ENCODE measurements at regions not wholly inside any gene's neighbourhood (a gene's known extent, or its start where the extent isn't known, plus 50 kb on each side); places are given as distances from the start of the nearest gene placed in this dataset.

- peaks cover 19% of the 10 kb centered on the region for H3K4me1 ChIP-seq (ENCODE audit: insufficient read depth, low read length)
- peak overlapping the region; percentile 52 for H3K27ac ChIP-seq (ENCODE audit: low read depth, low read length)
- TF ChIP-seq, protein P1, sequence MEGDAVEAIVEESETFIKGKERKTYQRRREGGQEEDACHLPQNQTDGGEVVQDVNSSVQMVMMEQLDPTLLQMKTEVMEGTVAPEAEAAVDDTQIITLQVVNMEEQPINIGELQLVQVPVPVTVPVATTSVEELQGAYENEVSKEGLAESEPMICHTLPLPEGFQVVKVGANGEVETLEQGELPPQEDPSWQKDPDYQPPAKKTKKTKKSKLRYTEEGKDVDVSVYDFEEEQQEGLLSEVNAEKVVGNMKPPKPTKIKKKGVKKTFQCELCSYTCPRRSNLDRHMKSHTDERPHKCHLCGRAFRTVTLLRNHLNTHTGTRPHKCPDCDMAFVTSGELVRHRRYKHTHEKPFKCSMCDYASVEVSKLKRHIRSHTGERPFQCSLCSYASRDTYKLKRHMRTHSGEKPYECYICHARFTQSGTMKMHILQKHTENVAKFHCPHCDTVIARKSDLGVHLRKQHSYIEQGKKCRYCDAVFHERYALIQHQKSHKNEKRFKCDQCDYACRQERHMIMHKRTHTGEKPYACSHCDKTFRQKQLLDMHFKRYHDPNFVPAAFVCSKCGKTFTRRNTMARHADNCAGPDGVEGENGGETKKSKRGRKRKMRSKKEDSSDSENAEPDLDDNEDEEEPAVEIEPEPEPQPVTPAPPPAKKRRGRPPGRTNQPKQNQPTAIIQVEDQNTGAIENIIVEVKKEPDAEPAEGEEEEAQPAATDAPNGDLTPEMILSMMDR (IDR thresholded peaks at IDR 0.05; ENCODE audit: insufficient read depth, low read depth, low read length): no peak
- TF ChIP-seq EZH2 (IDR thresholded peaks at IDR 0.05; ENCODE audit: insufficient read depth, low read length): no peak
- H3K4me1 Mint-ChIP-seq (ENCODE audit: low read depth, unreplicated experiment): peaks cover 14% of the 10 kb centered on the region
- peak overlapping the region; percentile 77 for H3K4me2 ChIP-seq (ENCODE audit: low read length)
- no peaks in the 10 kb centered on the region for H3K27me3 ChIP-seq (ENCODE audit: insufficient read depth, low read length)
- H3K9me3 ChIP-seq (ENCODE audit: insufficient read depth, low read depth, low read length): no peaks in the 10 kb centered on the region
- no peak for FAIRE-seq
- no peak for DNase-seq (ENCODE audit: low read depth)
- no peaks in the 10 kb centered on the region for H3K27me3 Mint-ChIP-seq (ENCODE audit: low read depth, unreplicated experiment)
- H2AFZ ChIP-seq (ENCODE audit: low read depth, low read length): no peak overlapping the region
- no peak overlapping the region for H3K4me3 Mint-ChIP-seq (ENCODE audit: unreplicated experiment)
- H3K9ac ChIP-seq (ENCODE audit: low read length): no peak overlapping the region
- H3K79me2 ChIP-seq (ENCODE audit: insufficient read depth, low read length): no peaks in the 10 kb centered on the region
- H3K36me3 Mint-ChIP-seq (ENCODE audit: low read depth, unreplicated experiment): no peaks in the 10 kb centered on the region
- H3K36me3 ChIP-seq (ENCODE audit: insufficient read depth, low read length): no peaks in the 10 kb centered on the region
- no peak overlapping the region for H3K4me3 ChIP-seq (ENCODE audit: insufficient read depth, low read depth, low read length)
- H3K9me3 Mint-ChIP-seq (ENCODE audit: unreplicated experiment): no peaks in the 10 kb centered on the region
- H3K27ac Mint-ChIP-seq (ENCODE audit: unreplicated experiment): no peak overlapping the region
- no peaks in the 10 kb centered on the region for H4K20me1 ChIP-seq (ENCODE audit: insufficient read depth, low read length)
Measured at GRCh38 chr14:98181768-98182167, 1090.2 kb downstream of the BCL11B start.

DNA sequence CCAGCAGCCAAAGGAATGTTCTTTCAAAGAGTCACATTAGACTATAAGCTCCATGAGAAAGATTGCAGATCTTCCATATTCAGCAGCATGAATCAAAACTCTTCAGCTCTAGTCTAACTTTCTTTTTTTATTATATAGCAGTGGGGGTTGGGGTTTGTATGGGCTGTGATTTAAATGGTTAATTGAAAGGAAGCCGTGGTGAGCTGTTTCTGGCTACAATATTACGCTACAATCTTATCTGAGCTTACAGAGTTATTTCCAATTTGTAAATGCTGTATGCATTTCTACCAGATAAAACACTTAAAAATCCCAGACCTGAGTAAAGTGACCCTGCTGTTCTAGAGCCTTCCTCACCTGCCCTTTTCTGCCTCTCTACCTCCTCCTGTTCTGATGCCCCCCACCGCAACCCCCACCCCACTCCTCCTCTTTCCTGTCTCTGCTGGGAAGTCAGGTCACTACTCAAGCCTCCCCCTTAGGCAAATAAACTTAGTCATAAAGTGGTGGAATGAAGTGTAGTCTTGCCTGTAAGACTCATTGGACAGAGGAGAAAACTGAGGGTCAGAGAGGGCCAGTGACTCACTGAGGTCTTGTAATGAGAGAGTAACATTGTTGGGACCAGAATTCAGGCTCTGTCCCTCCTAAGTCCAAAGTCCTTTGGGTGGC, 1089.5 kb downstream of the BCL11B start:
- H3K27me3 ChIP-seq (ENCODE audit: insufficient read depth, low read length): no peaks in the 10 kb centered on the region
- H3K27me3 Mint-ChIP-seq (ENCODE audit: low read depth, unreplicated experiment): no peaks in the 10 kb centered on the region
- no peak for TF ChIP-seq EZH2 (IDR thresholded peaks at IDR 0.05; ENCODE audit: insufficient read depth, low read length)
- TF ChIP-seq, protein P1 (IDR thresholded peaks at IDR 0.05; ENCODE audit: insufficient read depth, low read depth, low read length): no peak
- no peaks in the 10 kb centered on the region for H3K36me3 ChIP-seq (ENCODE audit: insufficient read depth, low read length)
- H3K4me3 Mint-ChIP-seq (ENCODE audit: unreplicated experiment): no peak overlapping the region
- H3K9me3 Mint-ChIP-seq (ENCODE audit: unreplicated experiment): no peaks in the 10 kb centered on the region
- peak overlapping the region; percentile 59 for H3K27ac Mint-ChIP-seq (ENCODE audit: unreplicated experiment)
- DNase-seq (ENCODE audit: low read depth) (peak; percentile 75), FAIRE-seq (no peak)
- no peaks in the 10 kb centered on the region for H3K9me3 ChIP-seq (ENCODE audit: insufficient read depth, low read depth, low read length)
- peak overlapping the region; percentile 52 for H3K27ac ChIP-seq (ENCODE audit: low read depth, low read length)
- no peak overlapping the region for H2AFZ ChIP-seq (ENCODE audit: low read depth, low read length)
- H3K79me2 ChIP-seq (ENCODE audit: insufficient read depth, low read length): no peaks in the 10 kb centered on the region
- no peaks in the 10 kb centered on the region for H3K36me3 Mint-ChIP-seq (ENCODE audit: low read depth, unreplicated experiment)
- peak overlapping the region; percentile 24 for H3K9ac ChIP-seq (ENCODE audit: low read length)
- H3K4me2 ChIP-seq (ENCODE audit: low read length): peak overlapping the region; percentile 77
- H3K4me3 ChIP-seq (ENCODE audit: insufficient read depth, low read depth, low read length): no peak overlapping the region
- peaks cover 19% of the 10 kb centered on the region for H3K4me1 ChIP-seq (ENCODE audit: insufficient read depth, low read length)
- peaks cover 14% of the 10 kb centered on the region for H3K4me1 Mint-ChIP-seq (ENCODE audit: low read depth, unreplicated experiment)
- no peaks in the 10 kb centered on the region for H4K20me1 ChIP-seq (ENCODE audit: insufficient read depth, low read length)

DNA sequence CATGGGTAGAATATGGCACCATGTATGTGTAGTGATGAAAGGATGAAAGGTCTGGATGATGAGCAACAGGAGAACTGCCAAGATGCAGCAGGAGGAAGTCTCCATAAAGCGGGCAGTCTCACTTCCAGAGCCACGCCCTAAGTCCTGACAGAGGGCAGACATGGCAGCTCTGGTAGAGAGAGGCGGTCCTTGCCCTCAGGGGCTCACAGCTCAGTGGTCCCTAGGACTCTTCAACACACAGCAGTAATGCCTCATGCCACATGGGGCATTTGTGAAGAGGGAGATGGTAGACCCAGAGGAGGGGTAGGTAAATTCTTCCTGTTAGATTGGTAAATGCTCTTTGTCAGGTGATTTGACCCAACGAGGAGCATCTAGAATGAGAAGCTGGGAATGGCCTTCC, 1088.4 kb downstream of the BCL11B start:
- H3K4me3 Mint-ChIP-seq (ENCODE audit: unreplicated experiment): no peak overlapping the region
- Histone ChIP-seq H3K27ac (ENCODE audit: low read depth, low read length) (no peak overlapping the region), H3K4me2 (ENCODE audit: low read length) (no peak overlapping the region), H3K4me3 (ENCODE audit: insufficient read depth, low read depth, low read length) (no peak overlapping the region), H3K4me1 (ENCODE audit: insufficient read depth, low read length) (peaks cover 19% of the 10 kb centered on the region), H2AFZ (ENCODE audit: low read depth, low read length) (no peak overlapping the region), H3K9ac (ENCODE audit: low read length) (no peak overlapping the region), H3K27me3 (ENCODE audit: insufficient read depth, low read length) (no peaks in the 10 kb centered on the region), H3K36me3 (ENCODE audit: insufficient read depth, low read length) (no peaks in the 10 kb centered on the region), H4K20me1 (ENCODE audit: insufficient read depth, low read length) (no peaks in the 10 kb centered on the region), H3K9me3 (ENCODE audit: insufficient read depth, low read depth, low read length) (no peaks in the 10 kb centered on the region), H3K79me2 (ENCODE audit: insufficient read depth, low read length) (no peaks in the 10 kb centered on the region)
- TF ChIP-seq, protein P1 (IDR thresholded peaks at IDR 0.05; ENCODE audit: insufficient read depth, low read depth, low read length): no peak
- no peaks in the 10 kb centered on the region for H3K36me3 Mint-ChIP-seq (ENCODE audit: low read depth, unreplicated experiment)
- H3K27ac Mint-ChIP-seq (ENCODE audit: unreplicated experiment): no peak overlapping the region
- no peaks in the 10 kb centered on the region for H3K27me3 Mint-ChIP-seq (ENCODE audit: low read depth, unreplicated experiment)
- peaks cover 14% of the 10 kb centered on the region for H3K4me1 Mint-ChIP-seq (ENCODE audit: low read depth, unreplicated experiment)
- H3K9me3 Mint-ChIP-seq (ENCODE audit: unreplicated experiment): no peaks in the 10 kb centered on the region
- FAIRE-seq: no peak
- DNase-seq (ENCODE audit: low read depth): no peak

Data from astrocyte (in vitro differentiated cells and primary cell).